BJ (cell line): ENCODE measurements at regions not wholly inside any gene's neighbourhood (a gene's known extent, or its start where the extent isn't known, plus 50 kb on each side); places are given as distances from the start of the nearest gene placed in this dataset.
A peak's percentile ranks its signal among the peaks of the same experiment; 100 is the strongest.

Experiments
- CTCF ChIA-PET: fragments of 350-600 bp; formaldehyde crosslinking; extraction: SDS; loops from one replicate; lab custom pipeline; 2021; ENCODE audit warnings: antibody characterized with exemption, inconsistent platforms; lab: Yijun Ruan, JAX
- POLR2A ChIA-PET: fragments of 300-600 bp; sonication (Branson Sonifier 250); formaldehyde crosslinking; extraction: SDS; loops from one replicate; lab custom pipeline; 2021; ENCODE audit warnings: antibody characterized with exemption; lab: Charles Lee
- DNase-seq: peaks from one replicate; pipeline ENCODE4 v3.0.0-alpha.2; 2011; ENCODE audit warnings: low read depth
- H3K27me3 ChIP-seq: 2 replicates; pipeline ENCODE4 v1.6.0; 2011; ENCODE audit warnings: low read length; ENCODE audit not compliant: control insufficient read depth, insufficient read depth
- H3K36me3 ChIP-seq: 2 replicates; pipeline ENCODE4 v1.5.1; 2011; ENCODE audit warnings: low read length; ENCODE audit not compliant: control insufficient read depth, insufficient read depth
- H3K4me3 ChIP-seq: 2 replicates; pipeline ENCODE4 v1.5.1; 2011; ENCODE audit warnings: low read depth, mild to moderate bottlenecking, control low read depth, low read length
- TF ChIP-seq, protein P1 (sequence below): IDR thresholded peaks from 2 replicates; pipeline ENCODE4 v1.5.1; 2011; ENCODE audit warnings: low read depth, mild to moderate bottlenecking, control low read depth, inconsistent platforms, low read length, moderate library complexity; ENCODE audit not compliant: insufficient read depth

GRCh38 chr10:9743639-9744038, 1274.0 kb upstream of the CELF2 start:
- Histone ChIP-seq H3K4me3 (no peak overlapping the region), H3K27me3 (no peaks in the 10 kb centered on the region), H3K36me3 (no peaks in the 10 kb centered on the region)
- TF ChIP-seq, protein P1, sequence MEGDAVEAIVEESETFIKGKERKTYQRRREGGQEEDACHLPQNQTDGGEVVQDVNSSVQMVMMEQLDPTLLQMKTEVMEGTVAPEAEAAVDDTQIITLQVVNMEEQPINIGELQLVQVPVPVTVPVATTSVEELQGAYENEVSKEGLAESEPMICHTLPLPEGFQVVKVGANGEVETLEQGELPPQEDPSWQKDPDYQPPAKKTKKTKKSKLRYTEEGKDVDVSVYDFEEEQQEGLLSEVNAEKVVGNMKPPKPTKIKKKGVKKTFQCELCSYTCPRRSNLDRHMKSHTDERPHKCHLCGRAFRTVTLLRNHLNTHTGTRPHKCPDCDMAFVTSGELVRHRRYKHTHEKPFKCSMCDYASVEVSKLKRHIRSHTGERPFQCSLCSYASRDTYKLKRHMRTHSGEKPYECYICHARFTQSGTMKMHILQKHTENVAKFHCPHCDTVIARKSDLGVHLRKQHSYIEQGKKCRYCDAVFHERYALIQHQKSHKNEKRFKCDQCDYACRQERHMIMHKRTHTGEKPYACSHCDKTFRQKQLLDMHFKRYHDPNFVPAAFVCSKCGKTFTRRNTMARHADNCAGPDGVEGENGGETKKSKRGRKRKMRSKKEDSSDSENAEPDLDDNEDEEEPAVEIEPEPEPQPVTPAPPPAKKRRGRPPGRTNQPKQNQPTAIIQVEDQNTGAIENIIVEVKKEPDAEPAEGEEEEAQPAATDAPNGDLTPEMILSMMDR, result no peak
- ChIA-PET POLR2A (no interaction called here), CTCF (interaction anchor here (0.8 kb wide), 1 partner anchor 15 kb away, joined by 3 read pairs; no protein-coding TSS in a partner anchor)
- DNase-seq, result no peak

- Histone ChIP-seq H3K4me3 (no peak overlapping the region), H3K36me3 (no peaks in the 10 kb centered on the region), H3K27me3 (no peaks in the 10 kb centered on the region)
- POLR2A ChIA-PET, result no interaction called here
- TF ChIP-seq, protein P1, result no peak
- CTCF ChIA-PET, result no interaction called here
- DNase-seq, result no peak
These were observed 1272.5 kb upstream of the CELF2 start for GRCh38 chr10:9745158-9745557.

DNA sequence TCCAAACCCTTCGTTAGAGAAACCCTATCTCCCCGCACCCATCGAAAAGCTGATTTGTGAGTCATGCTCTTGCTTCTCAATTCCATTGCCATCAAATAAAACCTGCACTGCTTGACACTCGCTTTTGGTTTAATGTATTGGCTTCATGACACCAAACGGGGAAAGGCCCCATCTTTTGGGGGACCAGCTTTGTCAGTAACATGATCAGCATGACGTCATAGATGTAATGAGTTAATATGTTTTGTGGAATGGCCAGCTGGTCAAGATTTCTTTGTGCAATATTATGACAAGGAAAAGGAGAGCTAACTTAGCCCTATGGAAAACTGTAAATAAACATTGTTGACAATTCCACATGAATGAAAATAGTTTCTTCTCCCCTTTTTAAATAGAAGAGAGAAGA, 1260.5 kb upstream of the CELF2 start:
- Histone ChIP-seq H3K27me3 (no peaks in the 10 kb centered on the region), H3K4me3 (no peak overlapping the region), H3K36me3 (no peaks in the 10 kb centered on the region)
- ChIA-PET CTCF (no interaction called here), POLR2A (no interaction called here)
- TF ChIP-seq, protein P1, result no peak
- DNase-seq, result no peak

DNA sequence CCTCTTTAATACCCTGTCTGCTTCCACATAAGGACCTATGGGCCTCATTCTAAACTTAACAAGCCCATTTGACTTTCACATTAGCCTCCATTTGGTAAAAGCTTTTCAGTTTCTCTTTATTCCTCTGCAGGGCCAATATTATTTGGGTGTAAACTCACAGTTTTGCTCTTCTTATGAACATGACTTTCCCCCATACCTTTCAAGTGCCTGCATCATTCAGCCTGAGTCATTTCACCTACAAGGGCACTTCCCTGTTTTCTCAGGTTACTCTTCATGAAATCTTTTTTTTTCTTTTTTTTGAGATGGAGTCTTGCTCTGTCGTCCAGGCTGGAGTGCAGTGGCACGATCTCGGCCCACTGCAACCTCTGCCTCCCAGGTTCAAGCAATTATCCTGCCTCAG, 1258.1 kb upstream of the CELF2 start:
- no peak overlapping the region for H3K4me3 ChIP-seq
- no peaks in the 10 kb centered on the region for H3K27me3 ChIP-seq
- POLR2A ChIA-PET, result no interaction called here
- CTCF ChIA-PET, result interaction anchor here (0.9 kb wide), 1 partner anchor 16 kb away, joined by 3 read pairs; no protein-coding TSS in a partner anchor
- DNase-seq, result no peak
- TF ChIP-seq, protein P1, result no peak
- H3K36me3 ChIP-seq, result no peaks in the 10 kb centered on the region

DNA sequence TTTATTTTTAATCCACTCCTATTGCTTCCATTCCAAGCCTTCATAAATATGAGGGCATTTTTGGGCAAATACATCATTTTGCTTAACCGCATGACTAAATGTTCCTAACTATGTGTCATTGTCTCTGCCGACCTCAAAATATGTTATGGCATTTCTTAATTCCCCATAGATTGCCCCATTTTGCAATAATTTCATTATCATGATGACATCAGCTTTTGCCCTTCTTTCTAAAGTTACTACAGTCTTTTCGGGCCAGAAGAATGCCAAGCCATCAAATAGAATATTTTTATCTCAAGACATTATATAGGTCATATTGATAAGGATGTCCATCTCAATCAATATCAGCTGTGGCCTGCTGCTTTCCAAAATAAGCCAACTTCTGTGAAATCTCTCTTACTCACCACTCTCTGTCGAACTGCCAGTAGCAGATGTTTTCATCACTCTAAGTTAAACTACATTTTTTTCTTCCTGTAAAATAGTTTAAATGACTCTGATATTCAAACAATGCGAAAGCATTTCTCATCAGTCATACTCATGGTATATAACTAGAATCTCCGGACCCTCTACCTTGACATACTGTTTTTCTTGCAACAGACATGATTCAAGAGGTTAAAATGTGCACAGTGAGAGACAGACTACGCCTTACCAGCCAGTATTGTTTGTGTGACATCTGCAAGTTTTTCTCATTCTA, 1254.6 kb upstream of the CELF2 start:
- Histone ChIP-seq H3K36me3 (no peaks in the 10 kb centered on the region), H3K27me3 (no peaks in the 10 kb centered on the region), H3K4me3 (no peak overlapping the region)
- peak; percentile 19 for DNase-seq
- TF ChIP-seq, protein P1, result no peak
- ChIA-PET POLR2A (no interaction called here), CTCF (no interaction called here)
